GM12864 (cell line): ENCODE measurements at regions not wholly inside any gene's neighbourhood (a gene's known extent, or its start where the extent isn't known, plus 50 kb on each side); places are given as distances from the start of the nearest gene placed in this dataset.

Experiments
- DNase-seq: peaks from one replicate; pipeline ENCODE4 v3.0.0-alpha.2; 2011; ENCODE audit warnings: low read depth
- H3K4me3 ChIP-seq: 2 replicates; pipeline ENCODE4 v1.5.1; 2011; ENCODE audit warnings: mild to moderate bottlenecking, low read depth, low read length, control low read depth
- TF ChIP-seq, protein P1 (sequence below): IDR thresholded peaks from 2 replicates; pipeline ENCODE4 v1.5.1; 2011; ENCODE audit warnings: low read depth, mild to moderate bottlenecking, moderate library complexity, low read length, control low read depth, inconsistent platforms; ENCODE audit errors: missing control alignments

- H3K4me3 ChIP-seq: no peak overlapping the region
- TF ChIP-seq, protein P1, sequence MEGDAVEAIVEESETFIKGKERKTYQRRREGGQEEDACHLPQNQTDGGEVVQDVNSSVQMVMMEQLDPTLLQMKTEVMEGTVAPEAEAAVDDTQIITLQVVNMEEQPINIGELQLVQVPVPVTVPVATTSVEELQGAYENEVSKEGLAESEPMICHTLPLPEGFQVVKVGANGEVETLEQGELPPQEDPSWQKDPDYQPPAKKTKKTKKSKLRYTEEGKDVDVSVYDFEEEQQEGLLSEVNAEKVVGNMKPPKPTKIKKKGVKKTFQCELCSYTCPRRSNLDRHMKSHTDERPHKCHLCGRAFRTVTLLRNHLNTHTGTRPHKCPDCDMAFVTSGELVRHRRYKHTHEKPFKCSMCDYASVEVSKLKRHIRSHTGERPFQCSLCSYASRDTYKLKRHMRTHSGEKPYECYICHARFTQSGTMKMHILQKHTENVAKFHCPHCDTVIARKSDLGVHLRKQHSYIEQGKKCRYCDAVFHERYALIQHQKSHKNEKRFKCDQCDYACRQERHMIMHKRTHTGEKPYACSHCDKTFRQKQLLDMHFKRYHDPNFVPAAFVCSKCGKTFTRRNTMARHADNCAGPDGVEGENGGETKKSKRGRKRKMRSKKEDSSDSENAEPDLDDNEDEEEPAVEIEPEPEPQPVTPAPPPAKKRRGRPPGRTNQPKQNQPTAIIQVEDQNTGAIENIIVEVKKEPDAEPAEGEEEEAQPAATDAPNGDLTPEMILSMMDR: no peak
- DNase-seq: no peak
Observed at GRCh38 chr5:2529371-2530092, 221.9 kb downstream of the IRX2 start.

- DNase-seq: no peak
- TF ChIP-seq, protein P1: no peak
- H3K4me3 ChIP-seq: no peak overlapping the region
Observed at GRCh38 chr5:2525351-2525750, 226.1 kb downstream of the IRX2 start.

DNA sequence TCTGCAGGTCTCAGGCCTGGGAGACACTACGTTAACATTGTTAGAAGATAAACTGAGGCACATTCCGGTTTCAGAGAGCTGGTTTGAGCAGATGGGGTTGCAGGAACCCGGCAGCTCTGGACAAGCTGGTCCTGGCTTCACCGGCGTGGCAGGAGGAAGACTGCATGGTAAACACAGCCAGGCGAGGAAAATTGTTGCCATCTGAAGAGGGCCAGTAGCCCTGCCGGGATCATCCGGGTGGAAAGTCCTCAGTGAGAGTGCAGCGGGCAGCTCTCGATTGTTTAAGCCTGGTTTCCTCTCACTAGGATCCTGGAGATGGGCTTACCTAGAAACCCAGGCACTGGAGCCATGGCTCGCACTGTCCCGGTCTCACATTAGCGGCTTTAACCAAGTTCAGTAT, 226.9 kb downstream of the IRX2 start:
- TF ChIP-seq, protein P1: no peak
- no peak for DNase-seq
- H3K4me3 ChIP-seq: no peak overlapping the region

DNA sequence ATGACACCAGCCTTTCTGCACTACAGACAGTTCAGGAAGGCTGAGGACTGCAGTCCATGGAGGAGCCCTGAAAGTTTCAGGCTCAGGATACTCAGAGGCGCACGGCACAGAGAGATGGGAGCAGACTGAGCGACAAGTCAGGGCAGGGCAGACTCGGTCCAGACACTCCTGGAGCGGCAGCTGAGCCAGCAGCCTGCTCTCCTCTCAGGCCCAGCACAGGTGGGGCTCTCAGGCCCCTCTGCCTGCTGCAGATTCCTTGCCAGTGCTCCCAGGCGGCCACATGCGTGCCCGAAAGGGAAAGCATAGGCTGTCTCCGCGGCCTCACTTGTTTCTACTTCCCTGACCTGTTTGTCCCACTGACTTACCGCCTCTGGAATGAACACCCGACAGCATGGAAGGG, 228.3 kb downstream of the IRX2 start:
- TF ChIP-seq, protein P1: no peak
- H3K4me3 ChIP-seq: no peak overlapping the region
- no peak for DNase-seq

DNA sequence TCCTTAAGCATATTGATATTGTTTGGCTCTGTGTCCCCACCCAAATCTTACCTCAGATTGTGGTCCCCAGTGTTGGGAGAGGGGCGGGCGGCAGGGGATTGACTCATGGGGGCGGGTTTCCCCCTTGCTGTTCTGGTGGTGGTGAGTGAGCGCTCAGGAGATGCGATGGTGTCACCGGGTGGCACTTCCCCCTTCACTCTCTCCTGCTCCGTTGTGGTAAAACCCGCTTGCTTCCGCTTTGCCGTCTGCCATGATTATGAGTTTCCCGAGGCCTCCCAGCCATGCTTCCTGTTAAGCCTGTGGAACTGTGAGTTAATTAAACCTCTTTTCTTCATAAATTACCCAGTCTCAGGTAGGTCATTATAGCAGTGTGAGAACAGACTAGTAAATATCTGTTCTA, 229.1 kb downstream of the IRX2 start:
- DNase-seq: no peak
- TF ChIP-seq, protein P1: no peak
- H3K4me3 ChIP-seq: no peak overlapping the region

DNA sequence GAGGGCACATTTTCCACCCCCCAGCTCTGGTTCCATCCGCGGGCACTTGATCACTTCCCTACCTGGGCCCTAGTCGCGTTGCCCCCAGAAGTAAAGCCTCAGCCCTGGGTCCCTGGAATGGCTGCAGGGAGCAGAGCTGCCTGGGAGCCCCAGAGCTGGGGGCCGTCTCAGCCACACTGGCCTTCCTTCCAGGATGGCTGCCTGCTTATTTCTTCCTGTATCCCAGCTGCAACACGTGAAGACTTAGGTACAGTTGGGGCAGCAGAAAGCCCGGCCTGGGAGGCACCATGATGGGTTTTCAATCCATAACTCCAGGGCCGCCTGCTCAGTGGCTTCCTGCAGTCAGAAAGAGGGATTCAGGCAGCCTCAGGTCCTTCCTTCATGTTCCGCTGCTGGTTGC, 232.3 kb downstream of the IRX2 start:
- no peak overlapping the region for H3K4me3 ChIP-seq
- TF ChIP-seq, protein P1: no peak
- DNase-seq: no peak

DNA sequence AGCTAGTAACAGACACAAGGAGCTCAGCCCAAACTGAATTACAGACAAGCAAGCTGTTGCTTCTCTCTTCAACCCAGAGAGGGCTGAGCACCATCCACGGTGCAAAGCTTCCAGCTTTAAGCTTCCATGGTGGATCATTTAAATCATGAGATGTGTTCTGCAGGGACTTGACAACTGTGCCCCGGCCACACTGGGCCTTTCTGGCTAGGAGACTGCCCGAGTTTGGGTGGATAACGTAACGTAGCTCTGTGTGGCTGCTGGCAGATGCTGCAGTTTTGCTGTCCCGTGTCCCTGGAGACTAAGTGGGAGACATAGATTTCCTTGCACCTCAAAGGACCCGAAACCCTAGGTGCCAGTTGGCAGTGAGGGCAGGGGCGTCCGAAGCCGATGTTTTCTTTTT, 234.0 kb downstream of the IRX2 start:
- H3K4me3 ChIP-seq: no peak overlapping the region
- DNase-seq: no peak
- TF ChIP-seq, protein P1: no peak
